ENCODE measurements at regions not wholly inside any gene's neighbourhood (a gene's known extent, or its start where the extent isn't known, plus 50 kb on each side); places are given as distances from the start of the nearest gene placed in this dataset.

GRCh38 chr5:38718771-38719391 lies 126.9 kb upstream of the OSMR start:
- DNase-seq (ENCODE audit: low spot score) = no peak

- no peak for DNase-seq (ENCODE audit: low spot score)
These were observed 126.4 kb upstream of the OSMR start for GRCh38 chr5:38719403-38719802.

DNA sequence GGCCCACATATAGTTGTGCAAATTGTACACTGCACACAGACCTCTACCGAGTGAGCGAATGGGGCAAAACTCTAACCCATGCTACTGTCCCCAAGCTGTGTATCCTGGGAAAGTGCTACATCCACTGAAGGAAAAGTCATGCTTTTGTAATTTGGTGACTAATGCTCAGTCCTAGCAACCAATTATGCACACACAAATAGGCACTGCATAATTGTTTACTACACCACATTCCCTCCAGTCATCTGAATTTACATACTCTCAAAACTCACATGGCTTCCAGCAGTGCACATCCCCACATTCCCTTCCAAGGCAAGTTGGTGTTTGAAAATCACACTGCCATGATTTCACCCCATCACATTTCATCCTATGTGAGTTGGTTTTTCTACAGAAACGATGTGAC lies 125.9 kb upstream of the OSMR start:
- peak; percentile 27 for DNase-seq (ENCODE audit: low spot score)

DNA sequence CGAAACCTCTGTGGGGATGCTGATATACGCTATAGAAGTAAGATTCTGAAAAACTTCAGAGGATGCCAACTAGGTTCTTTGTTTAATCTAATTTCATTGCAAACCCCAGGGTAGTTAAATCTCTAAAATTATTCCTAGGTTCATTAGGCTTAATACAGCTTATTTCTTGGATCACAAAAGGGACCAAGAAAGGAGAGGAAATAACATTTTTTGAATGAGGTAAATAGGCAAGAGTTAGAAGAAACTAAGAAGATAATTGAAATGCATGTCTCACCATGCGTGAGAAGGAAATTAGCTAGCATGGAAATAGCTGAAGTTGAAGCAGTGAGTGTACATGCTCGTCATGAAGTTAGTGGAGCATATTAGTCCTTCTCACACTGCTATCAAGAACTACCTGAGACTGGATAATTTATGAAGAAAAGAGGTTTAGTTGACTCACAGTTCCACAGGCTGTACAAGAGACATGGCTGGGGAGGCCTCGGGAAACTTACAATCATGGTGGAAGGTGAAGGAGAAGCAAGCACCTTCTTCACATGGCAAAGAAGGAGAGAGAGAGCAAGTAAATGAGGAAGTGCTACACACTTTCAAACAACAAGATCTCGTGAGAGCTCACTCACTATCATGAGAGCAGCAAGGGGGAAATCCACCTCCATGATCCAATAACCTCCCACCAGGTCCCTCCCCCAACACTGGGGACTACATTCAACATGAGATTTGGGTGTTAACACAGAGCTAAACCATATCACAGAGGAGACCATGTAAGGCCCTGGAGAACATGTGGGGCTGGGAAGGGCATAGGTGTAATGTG lies 125.1 kb upstream of the OSMR start:
- no peak for DNase-seq (ENCODE audit: low spot score)

DNA sequence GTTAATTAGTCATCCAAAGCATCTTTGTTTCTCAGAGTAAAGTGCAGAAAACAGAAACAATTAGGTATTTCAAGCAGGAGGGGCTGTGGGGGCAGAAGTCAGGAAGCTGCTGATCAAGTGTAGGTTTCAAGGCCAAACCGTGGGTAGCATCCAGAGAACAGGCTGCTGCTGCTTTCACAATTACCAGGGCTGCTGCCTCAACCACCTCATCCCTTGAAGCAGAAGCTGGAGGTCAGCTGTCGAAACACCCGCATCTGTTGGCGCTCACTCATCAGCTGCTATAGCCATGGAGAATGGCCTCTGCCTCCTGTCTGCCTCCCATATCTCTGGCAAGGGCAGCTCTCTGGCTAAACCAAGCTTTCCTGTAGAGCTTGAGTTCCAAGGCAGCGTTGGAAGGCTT lies 122.9 kb upstream of the OSMR start:
- DNase-seq (ENCODE audit: low spot score) = no peak

DNA sequence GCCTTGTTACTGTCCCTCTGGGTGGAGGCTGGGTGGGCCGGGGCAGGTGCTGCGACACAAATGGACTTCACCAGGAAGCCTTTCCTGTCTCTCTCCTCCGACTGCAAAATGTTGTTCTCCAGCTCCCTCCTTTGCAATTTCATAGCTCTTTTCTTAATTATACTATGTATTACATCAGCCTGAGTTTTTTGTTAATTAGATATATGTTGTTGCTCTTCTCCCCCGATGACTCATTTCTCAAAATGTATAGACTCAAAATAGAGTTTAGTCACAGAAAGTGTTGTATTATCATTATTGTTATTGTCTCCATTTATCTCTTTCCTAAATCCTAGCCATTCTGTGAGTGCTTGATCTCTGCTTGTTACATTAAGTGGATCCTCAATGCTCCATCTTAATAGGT lies 122.4 kb upstream of the OSMR start:
- no peak for DNase-seq (ENCODE audit: low spot score)

DNA sequence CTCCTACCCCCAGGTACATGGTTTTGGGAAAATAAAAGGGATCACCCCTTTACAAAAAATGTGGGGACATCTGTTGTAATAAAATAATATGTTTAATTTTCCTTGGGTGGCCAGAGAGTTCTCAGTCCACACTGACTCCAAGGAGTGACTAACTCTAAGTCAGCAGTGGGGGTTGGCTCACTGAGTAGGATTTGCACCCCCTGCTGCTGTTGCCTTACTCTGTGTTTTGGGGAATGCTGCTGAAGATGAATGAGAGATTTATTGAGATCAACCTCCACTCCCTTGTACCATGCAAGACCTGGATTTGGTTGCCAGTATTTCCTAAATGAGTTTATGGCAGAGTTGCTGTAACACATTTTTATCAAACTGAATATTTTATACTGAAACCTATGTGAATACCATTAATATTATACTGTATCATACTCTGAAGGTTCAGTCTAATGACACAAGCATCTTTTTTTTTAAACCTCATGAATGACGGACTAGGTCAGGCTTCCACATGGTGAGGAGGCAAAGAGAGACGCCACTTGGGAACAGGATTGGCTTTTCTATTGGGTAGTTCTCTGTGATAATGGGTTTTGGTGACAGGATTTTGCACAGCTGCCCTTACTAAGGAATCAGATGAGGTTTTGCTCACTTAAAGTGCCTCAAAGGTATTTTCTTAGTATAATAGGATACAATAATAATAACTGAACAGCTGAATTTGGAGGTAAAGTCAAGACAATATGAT lies 121.3 kb upstream of the OSMR start:
- peak; percentile 19 for DNase-seq (ENCODE audit: low spot score)

GRCh38 chr5:38725371-38725865 lies 120.4 kb upstream of the OSMR start:
- DNase-seq (ENCODE audit: low spot score) = no peak

GRCh38 chr5:38726279-38726678 lies 119.5 kb upstream of the OSMR start:
- DNase-seq (ENCODE audit: low spot score) = no peak

DNA sequence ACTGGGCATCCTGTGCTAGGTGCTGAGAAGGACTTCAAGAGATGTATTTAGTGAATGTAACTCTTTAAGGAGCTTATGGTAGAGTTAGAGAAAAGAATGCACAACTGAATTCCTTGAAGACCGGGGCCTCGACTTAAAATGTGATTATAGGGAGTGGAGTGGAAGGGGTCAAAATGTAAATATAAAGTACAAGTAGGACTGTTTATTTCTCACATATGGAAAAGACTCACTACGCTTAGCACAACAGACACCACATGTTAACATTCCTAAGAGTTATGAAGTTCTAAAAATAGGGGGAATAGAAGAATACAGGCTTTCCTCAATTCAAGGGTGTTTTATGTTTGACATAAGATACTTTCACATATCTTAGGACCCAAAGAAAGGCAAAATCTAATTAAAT lies 117.8 kb upstream of the OSMR start:
- DNase-seq (ENCODE audit: low spot score) = no peak

- DNase-seq (ENCODE audit: low spot score) = no peak
These were observed 114.4 kb upstream of the OSMR start for GRCh38 chr5:38731461-38731860.

DNA sequence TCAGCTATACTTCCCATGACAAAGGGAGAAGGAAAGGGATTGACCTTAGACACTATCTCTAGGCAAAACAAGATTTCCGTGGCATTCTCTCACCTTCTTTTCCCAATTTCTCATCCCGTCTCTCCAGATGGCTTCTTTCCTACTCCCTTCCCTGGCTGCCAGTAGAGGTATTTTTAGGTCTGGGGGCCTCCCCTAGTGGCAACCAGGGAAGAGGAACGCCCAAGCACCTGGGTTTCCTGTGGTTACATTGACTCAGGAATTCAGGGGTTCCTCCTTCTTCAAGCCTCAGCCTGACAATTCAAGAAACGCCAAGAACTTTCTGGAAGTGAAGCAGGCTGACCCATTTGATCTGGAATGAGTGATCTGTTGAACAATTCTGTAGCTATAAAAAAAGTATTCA lies 111.5 kb upstream of the OSMR start:
- no peak for DNase-seq (ENCODE audit: low spot score)

DNA sequence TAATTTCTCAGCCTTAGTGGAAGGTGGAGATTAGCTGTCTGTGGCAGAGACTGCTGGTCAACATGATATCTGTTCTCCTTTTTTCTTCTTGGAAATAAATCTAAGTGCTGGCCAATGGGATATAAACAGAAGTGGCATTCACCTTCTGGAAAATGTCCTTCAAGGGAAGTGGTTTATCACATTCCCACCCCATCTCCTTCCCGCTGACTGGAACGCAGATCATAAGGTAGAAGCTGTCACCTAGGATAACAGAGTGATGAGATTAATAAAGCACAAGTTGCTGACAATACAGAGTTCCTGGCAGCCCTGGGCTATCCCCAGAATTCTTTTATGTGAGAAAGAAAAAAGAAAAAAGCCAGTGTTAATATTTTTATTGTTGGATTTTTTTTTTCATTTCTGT lies 109.7 kb upstream of the OSMR start:
- no peak for DNase-seq (ENCODE audit: low spot score)

DNA sequence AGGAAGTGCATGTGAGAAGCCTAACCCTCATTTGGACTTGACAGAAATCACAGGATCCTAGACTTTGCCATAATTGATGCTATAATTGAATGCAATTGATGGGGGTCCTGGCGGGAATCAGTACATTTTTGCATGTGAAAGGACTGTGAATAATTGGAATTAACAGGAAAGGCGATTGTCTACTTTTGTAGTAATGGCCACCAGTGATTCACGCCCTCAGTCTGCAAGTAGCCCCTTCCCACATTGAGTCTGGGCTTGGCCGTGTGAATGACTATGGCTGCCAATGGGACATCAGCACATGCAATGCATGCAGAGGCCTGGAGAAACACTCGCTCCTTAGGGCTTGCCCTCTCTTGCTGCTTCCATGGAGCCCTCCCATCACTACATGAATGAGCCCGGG lies 107.8 kb upstream of the OSMR start:
- no peak for DNase-seq (ENCODE audit: low spot score)

DNA sequence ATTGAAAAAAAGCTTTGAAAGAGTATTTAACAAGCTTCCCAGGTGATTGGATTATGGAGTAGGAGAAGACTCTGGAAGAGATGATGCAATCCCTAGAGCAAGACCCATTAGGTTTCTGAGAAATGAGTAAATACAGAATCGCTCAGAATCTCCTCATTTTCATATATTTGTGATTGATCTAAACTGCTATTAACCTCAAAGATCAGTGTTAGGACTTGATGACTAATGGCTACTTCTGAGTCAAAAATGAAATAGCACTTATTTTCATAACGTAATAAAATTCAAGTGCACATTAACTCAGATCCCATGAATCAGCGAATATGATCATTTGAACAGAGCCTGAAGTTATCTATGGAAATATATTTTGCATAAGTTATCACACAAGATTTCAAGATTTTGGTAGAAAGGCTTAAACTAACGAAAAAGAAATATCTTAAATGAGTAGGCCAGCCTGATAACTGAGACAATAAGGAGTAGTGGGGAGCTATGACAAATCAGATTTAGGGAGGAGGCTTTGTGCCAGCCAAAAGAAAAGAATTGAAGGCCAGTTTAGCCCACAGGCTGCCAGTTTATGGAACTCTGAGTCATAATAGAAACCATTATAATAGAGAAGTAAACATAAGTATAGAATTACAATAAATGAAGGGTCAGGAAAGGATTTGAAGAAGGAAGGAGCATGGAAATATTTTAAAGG lies 106.7 kb upstream of the OSMR start:
- no peak for DNase-seq (ENCODE audit: low spot score)

- DNase-seq (ENCODE audit: low spot score) = no peak
These were observed 106.1 kb upstream of the OSMR start for GRCh38 chr5:38739705-38740045.

- no peak for DNase-seq (ENCODE audit: low spot score)
These were observed 103.0 kb upstream of the OSMR start for GRCh38 chr5:38742821-38743220.

GRCh38 chr5:38743562-38743961 lies 102.2 kb upstream of the OSMR start:
- DNase-seq (ENCODE audit: low spot score) = no peak

- DNase-seq (ENCODE audit: low spot score) = no peak
These were observed 99.7 kb upstream of the OSMR start for GRCh38 chr5:38745836-38746732.

GRCh38 chr5:38749861-38750260 lies 96.0 kb upstream of the OSMR start:
- no peak for DNase-seq (ENCODE audit: low spot score)

DNA sequence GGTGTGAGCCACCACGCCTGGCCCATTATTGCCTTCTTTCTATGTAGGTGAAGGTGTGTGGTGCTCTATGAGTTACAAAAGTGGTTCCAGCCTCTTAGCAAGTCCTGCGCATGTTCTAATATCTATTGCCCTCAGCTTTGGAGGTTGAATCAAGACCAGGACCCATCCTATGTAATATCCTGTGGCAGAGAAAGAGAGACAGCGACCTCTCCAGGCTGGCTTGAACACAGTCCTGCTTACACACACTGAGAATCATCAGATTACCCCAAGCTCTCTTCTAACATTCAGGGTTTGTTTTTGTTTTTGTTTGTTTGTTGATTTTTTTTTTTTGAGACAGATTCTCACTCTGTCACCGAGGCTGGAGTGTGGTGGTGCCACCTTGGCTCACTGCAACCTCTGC lies 94.7 kb upstream of the OSMR start:
- DNase-seq (ENCODE audit: low spot score) = no peak

All from hepatic stellate cell (primary cell).